T-helper 2 cell (primary cell): ENCODE measurements at regions not wholly inside any gene's neighbourhood (a gene's known extent, or its start where the extent isn't known, plus 50 kb on each side); places are given as distances from the start of the nearest gene placed in this dataset.
"Not testable (repeated sequence)": the region's sequence is repeated elsewhere in the genome, so short reads cannot be mapped to it uniquely, and the experiment has no call there.

Source experiments
- DNase-seq, 5 experiments: peaks; one replicate each; pipeline versions ENCODE4 v3.0.0 to v3.0.0-alpha.2; 2012 to 2022

DNA sequence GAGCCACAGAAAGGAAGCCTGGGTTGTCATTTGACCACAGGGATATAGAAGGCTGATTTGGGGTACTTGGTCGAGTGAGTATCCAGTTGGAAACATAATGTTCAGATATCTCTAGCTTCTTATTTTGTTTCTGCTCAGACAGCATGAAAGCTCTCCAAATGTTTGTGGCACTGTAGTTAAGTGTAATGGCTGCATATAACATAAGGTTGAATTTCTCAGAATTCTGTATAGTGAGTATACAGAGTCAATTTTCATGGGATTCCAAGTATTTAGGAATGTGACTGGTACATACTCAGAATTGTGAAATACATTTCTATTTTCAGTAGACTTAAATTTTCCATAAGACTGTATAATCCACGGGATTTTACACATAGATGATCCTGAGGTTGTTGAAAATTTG, 2102.1 kb upstream of the RAG2 start:
- DNase-seq: no peak

DNA sequence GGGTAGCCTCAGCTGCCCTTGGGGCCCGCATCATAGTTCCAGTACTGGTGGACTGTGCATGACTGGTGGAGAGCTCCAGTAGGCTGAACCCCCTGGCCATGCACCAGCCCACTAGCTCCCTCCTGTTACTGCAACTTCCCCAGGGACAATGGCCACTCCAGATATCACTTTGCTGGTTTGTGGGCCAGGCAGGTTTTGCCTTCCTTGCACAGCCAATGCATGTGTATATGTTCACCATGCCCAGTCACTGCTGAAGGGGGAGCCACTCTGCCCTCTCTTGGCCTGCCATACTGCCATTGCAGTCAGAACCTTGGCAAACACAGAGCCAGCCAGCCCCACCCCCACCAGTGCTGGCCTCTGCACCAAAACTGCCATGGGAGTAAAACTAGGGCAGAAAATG, 2095.3 kb upstream of the RAG2 start:
- DNase-seq: no peak

DNA sequence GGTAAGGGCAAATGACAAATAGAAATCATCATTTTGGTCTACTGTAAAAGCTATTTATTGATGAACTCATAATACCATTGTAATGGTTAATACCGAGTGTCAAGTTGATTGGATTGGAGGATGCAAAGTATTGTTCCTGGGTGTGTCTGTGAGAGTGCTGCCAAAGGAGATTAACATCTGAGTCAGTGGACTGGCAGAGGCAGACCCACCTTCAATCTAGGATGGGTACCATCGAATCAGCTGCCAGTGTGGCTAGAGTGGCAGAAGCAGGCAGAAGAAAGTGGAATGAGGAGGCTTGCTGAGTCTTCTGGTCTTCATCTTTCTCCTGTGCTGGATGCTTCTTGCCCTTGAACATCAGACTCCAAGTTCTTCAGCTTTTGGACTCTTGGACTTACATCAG, 2092.2 kb upstream of the RAG2 start:
- not testable (repeated sequence) for DNase-seq

DNA sequence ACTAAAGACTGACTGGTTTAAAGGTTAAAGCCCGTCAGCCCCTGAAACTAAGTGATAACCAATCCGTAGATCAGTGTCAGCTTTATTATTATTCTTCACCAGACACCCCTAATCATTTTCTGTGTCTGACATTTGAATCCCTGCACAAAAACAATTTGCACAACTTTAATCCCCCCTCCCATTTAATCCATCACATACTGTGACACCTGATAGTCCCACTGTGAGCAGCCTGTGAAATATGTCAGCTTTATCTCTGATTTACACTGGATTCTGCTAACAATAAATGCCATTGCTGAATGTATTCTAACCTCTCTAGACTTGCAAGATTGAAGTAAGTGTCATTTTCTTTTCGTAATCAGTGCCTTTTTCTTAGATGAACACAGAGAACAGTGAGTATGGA, 2089.0 kb upstream of the RAG2 start:
- no peak for DNase-seq

DNA sequence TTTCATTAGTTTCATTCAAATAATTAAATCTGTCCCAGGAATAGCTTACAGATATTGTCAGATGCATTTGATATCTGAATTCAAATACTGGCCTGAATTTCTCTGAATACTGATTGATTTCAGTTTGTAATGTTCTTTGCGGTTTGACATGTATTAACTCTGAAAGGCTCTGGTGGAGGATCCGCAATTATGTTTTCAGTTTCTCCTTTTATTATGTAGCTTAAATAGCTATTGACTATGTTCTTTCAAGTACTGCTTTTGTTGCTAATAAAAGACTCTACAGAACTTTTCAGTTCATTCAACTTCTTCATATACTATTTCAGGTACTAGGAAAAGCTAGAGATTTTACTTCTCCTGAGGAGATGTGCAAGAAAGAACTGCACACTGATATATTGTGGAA, 2085.4 kb upstream of the RAG2 start:
- DNase-seq: no peak

DNA sequence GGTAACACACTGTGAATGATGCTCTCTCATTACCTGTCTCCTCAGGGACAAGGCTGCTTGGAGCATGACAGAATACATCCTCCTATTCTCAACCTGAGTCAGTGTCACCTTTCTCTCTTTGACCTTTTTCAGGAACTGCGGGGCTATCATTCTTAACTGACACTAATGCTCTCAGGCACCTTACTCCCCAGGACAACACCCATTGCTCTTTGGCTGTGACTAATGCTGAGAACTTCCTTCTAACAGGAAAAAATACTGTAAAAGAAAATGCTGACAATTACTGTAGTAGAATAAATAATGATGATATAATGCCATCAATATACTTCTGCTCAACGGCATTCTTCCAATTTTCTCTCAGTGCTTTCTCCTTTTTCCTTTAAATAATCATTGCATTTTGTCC, 2082.7 kb upstream of the RAG2 start:
- no peak for DNase-seq

DNA sequence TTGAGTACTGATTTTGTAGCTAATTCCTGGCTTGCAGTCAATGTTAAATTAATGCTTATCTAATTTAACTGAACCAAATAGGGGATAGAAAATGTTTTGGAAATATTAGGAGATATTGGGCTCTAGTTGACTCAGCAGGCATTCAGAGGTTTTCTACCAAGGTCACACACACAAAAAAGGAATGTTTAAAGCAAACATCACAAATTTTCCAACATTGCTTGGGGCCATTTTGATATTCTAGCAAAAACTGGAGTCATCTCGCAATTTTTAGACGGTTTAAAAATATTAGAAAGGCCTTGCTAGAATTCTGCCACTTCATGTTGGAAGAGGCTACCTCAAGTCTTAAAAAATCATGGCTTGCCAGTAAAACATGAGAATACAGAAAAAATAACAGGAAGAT, 2082.1 kb upstream of the RAG2 start:
- DNase-seq: no peak

DNA sequence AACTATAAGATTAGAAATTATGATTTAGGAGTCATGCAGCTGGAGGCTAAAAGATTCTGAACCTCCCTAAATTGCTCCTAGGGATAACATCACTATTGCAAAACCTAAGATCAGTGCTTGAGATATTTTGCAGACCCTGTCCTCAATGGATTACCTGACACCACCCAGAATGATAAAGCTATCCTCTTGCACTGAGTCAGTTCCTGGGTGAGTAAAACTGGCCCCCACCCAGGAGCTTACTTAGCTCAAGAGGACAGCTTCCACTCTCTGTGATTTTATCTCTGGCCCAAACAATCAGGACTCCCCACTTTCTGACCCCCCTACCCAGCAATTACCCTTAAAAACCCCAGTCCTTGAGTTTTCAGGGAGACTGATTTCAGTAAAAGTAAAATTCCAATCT, 2074.4 kb upstream of the RAG2 start:
- DNase-seq: no peak

DNA sequence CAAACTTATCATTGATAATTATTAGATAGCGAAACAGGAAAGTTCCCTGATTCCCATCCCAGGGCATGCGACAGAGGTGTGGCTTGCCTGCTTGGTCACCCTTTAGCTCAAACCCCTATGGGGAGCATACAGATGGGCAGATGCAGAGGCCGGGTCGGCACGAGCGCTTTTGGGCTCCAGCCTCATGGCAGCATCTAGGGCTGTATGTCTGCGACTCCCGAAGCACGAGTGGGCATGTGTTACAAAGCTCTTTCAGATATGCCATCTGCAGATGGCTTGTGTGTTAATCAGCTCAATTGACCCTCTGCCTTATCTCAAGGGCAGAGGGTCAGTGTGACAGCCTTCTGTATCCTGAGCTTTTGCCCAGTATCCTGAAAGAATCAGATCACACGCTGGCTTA, 2069.3 kb upstream of the RAG2 start:
- DNase-seq: no peak

DNA sequence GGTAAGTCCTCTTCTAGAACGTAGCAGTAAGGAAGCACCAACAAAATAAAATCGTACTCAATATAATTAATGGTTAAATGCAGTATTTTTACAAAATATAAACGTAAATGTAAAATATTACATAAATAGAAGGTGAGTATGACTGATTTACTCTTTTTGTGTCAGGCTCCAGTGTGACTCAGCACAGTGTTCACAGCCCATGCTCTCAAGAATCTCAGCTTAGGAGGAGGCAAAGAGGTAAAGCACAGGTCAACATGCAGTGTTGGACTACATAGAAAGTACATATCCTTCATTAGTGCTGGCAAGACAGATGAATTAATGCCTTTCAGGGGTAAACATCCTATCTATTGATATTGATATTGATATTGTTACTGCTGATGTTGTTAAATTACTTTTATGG, 2050.6 kb upstream of the RAG2 start:
- no peak for DNase-seq

DNA sequence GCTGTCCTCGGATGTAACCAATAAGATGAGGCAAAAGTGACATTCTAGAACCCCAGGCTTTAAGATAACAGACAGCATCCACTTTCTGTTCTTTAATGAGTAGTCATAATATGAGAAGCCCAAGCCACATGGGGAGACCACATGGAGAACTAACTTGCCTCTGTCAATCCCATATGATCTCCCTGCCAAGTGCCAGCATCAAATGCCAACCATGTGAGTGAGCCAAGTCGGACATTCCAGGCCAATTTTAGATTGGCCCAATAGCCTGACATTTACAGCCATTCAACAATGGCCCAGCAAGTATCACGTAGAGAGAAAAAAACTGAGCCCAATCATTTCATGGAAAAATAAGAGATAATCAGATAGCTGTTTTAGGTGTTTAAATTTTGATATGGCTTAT, 2048.3 kb upstream of the RAG2 start:
- no peak for DNase-seq

DNA sequence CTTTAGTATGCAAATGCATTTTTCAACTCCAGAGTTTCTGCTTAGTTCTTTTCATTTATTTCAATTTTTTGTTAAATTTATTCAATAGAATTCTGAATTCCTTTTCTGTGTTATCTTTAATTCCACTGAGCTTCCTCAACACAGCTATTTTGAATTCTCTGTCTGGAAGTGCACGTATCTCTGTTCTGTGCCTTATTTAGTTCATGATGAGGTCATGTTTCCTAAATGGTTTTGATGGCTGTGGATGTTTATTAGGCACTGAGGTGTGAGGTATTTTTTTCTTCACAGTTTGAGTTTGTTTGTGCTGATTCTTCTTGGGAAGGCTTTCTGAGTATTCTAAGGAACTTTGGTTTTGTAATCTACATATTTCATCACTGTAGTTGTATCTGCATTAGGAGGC, 2042.8 kb upstream of the RAG2 start:
- DNase-seq: no peak

DNA sequence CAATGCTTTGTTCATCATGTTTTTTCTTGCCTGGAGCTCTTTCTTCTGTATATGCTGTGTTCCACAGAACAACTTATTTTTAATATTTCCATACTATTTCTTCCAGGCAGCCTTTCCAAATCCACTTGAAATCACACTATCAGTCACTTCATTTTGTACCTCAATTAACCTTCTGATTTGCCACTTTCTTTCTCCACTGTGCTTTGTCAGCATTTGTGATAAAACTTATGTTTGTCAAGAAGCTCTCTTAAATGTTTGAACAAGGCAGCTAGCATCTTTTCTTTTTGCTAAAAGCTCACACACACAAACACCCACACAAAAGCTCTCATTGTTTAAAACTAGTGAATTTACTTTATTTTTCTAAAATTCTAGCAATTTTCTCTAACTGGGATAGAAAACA, 2014.7 kb upstream of the RAG2 start:
- no peak for DNase-seq

DNA sequence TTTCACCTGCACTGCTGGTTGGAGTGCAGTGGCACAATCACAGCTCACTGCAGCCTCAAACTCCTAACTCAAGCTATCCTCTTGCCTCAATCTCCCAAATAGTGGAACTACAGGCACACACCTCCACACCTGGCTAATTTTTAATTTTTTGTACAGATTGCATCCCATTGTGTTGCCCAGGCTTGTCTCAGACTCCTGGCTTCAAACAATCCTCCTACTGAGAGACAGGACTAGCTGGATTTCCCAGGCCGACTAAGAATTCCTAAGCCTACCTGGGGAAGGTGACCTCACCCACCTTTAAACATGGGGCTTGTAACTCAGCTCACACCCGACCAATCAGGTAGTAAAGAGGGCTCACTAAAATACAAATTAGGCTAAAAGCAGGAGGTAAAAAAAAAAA, 2003.3 kb upstream of the RAG2 start:
- not testable (repeated sequence) for DNase-seq

DNA sequence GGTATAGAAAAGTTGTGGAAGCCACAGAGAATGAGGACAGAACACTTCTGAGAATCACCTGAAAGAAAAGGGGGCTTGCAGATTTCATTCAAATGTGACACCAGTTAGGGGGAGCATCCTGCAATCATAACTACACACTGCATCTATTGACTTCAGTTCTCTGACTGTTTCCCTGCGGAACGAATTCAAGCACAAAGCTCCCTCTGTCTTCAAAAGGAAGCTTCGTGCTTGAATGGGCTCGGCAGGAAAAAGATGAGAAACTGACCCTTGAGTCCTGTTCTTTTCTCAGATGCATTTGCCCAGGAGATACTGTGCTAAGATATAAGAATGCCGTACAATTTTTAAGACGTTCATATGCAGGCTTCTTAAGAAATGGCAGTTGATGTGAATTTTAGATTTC, 2000.4 kb upstream of the RAG2 start:
- no peak for DNase-seq

DNA sequence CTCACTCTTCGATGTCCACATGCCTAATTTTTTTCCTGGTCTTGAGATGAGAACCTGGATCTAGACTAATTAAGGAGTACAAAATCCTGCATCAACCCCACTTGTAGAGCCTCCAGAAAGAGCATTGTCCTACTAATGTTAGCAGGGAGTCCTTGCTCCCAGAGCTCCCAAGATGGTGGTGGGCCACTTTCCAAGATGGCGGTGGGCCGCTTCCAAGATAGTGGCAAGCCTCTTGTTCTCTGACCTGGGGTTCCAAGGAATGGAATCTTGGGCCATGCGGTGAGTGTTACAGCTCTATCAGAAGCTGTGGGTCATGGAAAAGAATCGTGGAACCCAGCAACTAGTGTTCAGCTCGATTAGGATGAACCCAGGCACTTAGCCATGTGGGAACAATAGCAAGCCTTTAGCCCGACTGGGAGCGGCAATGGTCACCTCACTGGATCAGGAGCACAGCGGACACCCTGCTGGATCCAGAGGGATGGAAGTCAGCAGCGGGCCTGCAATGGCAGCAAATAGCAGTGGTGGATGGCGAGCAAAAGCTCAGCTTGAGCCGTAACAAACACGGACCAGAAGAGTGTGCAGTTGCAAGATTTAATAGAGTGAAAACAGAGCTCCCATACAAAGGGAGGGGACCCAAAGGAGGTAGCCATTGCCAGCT, 1997.5 kb upstream of the RAG2 start:
- DNase-seq: not testable (repeated sequence)

DNA sequence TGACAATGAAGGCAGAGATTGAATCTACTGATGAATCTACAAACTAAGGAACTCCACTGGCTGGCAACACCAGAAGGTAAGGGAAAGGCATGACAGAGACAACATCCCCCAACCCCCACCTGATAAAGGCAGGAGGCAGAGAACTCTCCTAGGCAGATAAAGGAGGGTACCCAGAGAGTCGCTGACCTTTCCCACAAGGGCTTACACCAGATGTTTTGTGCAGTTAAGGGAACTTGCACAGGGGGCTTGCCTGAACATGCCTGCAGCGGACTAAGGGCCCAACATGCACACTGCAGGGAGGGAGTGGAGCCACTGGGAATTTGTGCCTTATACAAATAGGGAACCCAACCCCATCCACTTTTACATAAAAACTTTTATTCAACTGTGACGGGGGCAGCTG, 1996.9 kb upstream of the RAG2 start:
- no peak for DNase-seq

DNA sequence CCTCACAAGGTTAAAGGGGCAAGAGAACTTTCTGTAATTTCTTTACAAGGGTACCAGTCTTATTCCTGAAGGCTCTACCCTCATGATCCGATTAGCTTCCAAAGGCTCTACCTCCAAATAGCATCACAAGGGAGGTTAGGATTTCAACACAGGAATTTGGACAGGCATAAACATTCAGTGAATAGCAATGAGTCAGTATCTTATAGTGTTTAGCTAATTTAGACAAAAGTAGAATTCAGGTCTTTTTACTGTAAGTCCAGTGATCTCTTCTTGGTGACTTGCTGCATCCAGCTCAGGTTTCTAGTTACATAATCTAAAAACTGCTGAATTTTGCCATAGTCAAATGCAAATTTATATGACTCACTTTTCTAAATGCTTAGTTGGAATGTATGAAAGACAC, 1995.6 kb upstream of the RAG2 start:
- no peak for DNase-seq

DNA sequence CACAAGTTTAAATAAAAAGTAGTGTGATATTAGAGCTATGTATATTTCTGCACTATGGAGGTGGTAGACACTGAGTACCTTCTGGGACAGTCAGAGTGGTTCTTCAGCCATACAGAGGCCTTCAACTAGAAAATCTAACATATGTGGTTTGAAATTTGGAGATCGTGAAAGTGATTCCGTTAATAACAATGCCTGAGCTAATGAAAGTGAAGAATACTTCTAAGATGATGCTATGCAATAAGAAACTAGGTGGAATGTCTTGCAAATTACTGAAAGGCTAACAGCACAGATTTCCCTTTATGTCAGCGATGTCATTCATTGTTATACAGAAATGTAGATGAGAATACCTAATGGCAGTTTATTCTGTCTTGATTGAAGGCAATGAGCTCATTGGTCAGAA, 1984.7 kb upstream of the RAG2 start:
- DNase-seq: no peak

DNA sequence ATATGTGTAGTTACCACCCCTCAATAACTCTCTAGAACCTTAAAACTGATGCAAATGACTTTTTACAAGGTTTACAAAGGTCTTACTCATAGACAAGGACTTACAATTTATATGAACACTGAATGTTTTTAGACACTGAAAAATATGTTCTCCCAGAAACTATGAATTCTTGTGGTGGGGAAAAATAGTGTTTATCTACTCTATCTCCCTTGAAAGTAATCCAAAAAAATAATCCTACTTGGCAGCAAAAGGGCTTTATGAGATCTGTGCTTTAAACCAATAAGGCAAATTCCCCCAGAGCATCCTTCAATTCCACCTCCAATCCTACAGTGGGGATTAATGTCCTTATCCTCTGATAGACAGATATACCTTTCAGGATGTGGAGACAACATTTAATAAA, 1984.1 kb upstream of the RAG2 start:
- no peak for DNase-seq

DNA sequence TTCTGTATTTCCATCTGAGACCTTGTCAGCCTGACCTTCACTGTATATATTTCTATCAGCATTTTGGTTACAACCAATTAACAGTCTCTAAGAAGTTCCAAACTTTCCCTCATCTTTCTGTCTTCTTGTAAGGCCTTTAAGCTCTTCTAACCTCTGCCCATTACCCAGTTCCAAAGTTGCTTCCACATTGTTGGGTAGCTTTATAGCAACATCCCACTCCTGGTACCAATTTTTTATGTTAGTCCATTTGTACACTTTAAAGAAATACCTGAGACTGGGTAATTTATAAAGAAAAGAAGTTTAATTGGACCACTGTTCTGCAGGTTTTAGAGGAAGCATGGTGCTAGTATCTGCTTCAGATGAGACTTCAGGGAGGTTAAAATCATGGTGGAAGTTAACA, 1979.7 kb upstream of the RAG2 start:
- DNase-seq: no peak

DNA sequence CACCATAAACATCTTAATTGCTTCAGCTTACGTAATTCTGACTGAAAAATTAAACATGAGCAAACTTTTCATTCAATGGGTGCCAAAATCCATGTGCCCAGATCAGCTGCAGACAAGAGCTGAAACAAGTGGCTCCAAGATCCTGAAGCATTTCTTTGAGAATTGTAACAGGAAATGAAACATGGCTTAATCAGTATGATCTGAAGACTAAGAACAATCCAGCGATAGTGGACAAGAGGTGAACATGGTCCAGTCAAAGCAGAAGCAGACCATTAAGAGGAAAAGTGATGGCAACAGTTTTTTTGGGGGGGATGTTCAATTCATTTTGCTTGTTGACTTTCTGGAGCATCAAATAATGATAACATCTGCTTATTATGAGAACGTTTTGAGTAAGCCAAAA, 1964.5 kb upstream of the RAG2 start:
- no peak for DNase-seq

DNA sequence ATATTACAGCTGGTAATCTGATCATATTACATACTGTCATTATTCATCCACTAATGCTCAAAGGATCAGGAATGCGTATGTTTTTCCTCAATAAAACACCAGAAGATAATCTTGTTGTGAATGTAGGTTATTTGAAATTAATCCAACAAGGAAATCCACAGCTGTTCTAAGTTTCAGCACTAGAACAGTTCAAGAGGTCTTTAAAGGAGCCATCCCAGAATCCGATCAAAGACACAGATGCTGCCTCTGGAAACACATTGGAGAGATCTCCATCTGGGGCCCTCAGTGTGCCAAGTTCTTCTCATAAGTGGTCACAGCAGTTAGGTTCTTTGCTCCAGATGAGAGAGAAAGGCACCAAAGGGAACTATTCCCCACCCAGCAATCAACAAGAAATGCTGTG, 1955.1 kb upstream of the RAG2 start:
- DNase-seq: no peak

DNA sequence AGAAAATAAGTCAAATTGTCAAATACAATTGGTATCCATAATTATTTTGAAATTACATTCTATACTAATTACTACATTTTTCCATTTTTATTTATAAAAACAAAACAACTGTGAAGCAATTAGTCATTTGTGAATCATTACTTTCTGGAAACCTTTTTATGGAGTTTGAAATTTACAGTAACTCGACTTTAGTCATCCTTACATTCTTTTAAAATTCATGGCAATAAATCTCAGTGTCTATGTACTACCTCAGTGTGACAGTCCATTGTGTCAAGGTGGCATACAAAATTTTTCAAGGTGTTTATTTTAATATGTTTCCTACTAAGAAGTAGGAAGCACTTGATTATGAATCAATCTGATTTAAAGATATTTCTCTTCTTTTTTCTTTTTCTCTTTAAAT, 1949.4 kb upstream of the RAG2 start:
- DNase-seq: no peak

DNA sequence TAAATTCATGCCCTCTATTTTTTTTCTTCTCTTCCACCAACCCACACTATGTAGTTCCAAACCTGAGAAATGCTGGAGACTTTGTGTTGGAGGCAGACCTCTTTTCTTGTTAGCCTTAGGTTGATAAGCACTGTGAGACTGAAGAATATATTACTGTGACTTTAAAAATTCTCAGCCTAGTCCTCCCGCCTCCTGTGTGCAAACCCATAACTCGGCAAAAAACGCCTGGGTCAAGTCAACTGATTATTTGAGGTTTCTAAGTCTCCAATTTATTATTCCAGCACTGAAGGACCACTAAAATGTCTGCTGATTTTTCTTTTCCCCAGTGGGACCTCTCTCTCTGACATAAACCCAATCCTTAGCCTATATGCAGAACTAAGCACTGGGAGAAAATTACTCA, 1946.0 kb upstream of the RAG2 start:
- no peak for DNase-seq

DNA sequence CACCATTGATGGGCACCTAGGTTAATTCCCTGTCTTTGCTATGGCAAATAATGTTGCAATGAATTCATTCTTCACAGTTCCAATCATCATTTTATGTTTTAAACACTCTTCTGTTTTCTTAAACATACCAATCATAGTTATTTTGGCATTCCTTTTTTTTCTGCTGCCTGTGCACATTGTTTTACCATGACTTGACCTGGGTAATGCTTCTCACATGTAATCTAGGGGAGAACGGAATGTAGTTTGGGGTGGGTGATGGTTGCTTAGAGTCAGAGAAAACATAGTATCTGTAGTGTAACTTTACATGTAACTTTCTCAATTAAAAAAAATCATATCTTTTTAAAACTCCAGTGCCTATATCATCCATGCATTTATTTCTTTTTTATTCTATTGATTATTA, 1945.3 kb upstream of the RAG2 start:
- DNase-seq: no peak
